ENCODE measurements at regions not wholly inside any gene's neighbourhood (a gene's known extent, or its start where the extent isn't known, plus 50 kb on each side); places are given as distances from the start of the nearest gene placed in this dataset.

DNA sequence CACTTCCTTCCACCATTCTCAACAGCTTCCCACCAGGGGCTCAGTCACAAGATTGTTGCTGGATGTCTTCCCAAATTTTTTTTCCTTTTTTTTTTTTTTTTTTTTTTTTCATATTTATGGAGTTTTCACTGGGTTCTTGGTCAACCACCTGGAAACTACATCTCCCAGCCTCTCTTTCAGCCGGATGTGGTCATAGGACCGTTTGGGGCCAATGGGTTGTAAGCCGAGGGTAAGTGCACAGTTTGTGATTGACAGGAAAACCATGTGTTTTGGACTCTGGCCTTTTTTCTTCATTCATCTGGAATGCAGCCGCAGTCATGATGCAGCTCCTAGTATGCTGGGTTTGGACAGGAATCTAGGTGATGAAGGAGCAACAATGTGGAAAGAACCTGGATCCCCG, 337.1 kb upstream of the FOXK1 start:
- FAIRE-seq: no peak
- in situ Hi-C loops (cut with HindIII; ENCODE audit: extremely low pct_ligation_motif_present, low pct_unique_long_range_greater_than_20kb) (no loop called here), intact Hi-C loops (cut with micrococcal nuclease; ENCODE audit: unreplicated experiment) (no loop called here)
- Histone ChIP-seq H3K36me3 (replicated peaks in 1 of 2; ENCODE audit: control insufficient read depth in 1 of 2, insufficient read depth in 2 of 2, low read length in 2 of 2) (no peaks in the 10 kb centered on the region), H3K4me3 (replicated peaks in 1 of 3; ENCODE audit: insufficient read depth in 1 of 3, low read depth in 2 of 3, low read length in 3 of 3) (no peak overlapping the region), H3K4me1 (ENCODE audit: insufficient read depth, low read length) (peaks cover 19% of the 10 kb centered on the region), H2AFZ (ENCODE audit: low read length) (no peak overlapping the region), H3K27me3 (ENCODE audit: control insufficient read depth in 1 of 2, insufficient read depth in 2 of 2, low read length in 2 of 2) (no peaks in the 10 kb centered on the region), H3K9me3 (ENCODE audit: low read length) (peaks cover 17% of the 10 kb centered on the region; the same call in 1 of the 2 replicates), H3K4me2 (ENCODE audit: low read depth, low read length) (no peak overlapping the region), H3K27ac (ENCODE audit: extremely low read length, insufficient read depth, low read length) (no peak overlapping the region), H4K20me1 (ENCODE audit: insufficient read depth, low read length) (no peaks in the 10 kb centered on the region), H3K79me2 (ENCODE audit: insufficient read depth, low read length) (no peaks in the 10 kb centered on the region), H3K9ac (ENCODE audit: insufficient read depth, low read depth, low read length) (no peak overlapping the region)
- peak; percentile 41 for DNase-seq (ENCODE audit: low spot score)
- ChIA-PET POLR2A (no interaction called here), CTCF (ENCODE audit: low intra/inter-chr PET ratio, low total read pairs) (no interaction called here)
- WGBS (ENCODE audit: low lambda C conversion rate): 20% methylated on average over 5 of the region's 5 CpGs
- no peak; the same call in 1 of the 3 replicates for ATAC-seq
- no TSS peak for BruUV-seq (replicated peaks)
- no peak for TF ChIP-seq FOXJ3 (CRISPR knock-in tag; IDR thresholded peaks at IDR 0.05; ENCODE audit: borderline replicate concordance)
- peak; percentile 87 for TF ChIP-seq THAP11 (CRISPR knock-in tag; IDR thresholded peaks at IDR 0.05)
- no peak for TF ChIP-seq RELA (CRISPR knock-in tag; IDR thresholded peaks at IDR 0.05)
- TF ChIP-seq, protein P1, sequence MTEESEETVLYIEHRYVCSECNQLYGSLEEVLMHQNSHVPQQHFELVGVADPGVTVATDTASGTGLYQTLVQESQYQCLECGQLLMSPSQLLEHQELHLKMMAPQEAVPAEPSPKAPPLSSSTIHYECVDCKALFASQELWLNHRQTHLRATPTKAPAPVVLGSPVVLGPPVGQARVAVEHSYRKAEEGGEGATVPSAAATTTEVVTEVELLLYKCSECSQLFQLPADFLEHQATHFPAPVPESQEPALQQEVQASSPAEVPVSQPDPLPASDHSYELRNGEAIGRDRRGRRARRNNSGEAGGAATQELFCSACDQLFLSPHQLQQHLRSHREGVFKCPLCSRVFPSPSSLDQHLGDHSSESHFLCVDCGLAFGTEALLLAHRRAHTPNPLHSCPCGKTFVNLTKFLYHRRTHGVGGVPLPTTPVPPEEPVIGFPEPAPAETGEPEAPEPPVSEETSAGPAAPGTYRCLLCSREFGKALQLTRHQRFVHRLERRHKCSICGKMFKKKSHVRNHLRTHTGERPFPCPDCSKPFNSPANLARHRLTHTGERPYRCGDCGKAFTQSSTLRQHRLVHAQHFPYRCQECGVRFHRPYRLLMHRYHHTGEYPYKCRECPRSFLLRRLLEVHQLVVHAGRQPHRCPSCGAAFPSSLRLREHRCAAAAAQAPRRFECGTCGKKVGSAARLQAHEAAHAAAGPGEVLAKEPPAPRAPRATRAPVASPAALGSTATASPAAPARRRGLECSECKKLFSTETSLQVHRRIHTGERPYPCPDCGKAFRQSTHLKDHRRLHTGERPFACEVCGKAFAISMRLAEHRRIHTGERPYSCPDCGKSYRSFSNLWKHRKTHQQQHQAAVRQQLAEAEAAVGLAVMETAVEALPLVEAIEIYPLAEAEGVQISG (CRISPR knock-in tag; IDR thresholded peaks at IDR 0.05): no peak
- no peak for TF ChIP-seq JUN (CRISPR knock-in tag; IDR thresholded peaks at IDR 0.05)
- peak; percentile 83; the same call in 1 of the 2 replicates for TF ChIP-seq SETDB1 (CRISPR knock-in tag; IDR thresholded peaks at IDR 0.05; ENCODE audit: borderline replicate concordance)
- TF ChIP-seq ZMAT3 (CRISPR knock-in tag; conservative IDR thresholded peaks at IDR 0.05): no peak
- TF ChIP-seq, protein P2, sequence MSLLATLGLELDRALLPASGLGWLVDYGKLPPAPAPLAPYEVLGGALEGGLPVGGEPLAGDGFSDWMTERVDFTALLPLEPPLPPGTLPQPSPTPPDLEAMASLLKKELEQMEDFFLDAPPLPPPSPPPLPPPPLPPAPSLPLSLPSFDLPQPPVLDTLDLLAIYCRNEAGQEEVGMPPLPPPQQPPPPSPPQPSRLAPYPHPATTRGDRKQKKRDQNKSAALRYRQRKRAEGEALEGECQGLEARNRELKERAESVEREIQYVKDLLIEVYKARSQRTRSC (CRISPR knock-in tag; IDR thresholded peaks at IDR 0.05; ENCODE audit: low read depth): no peak
- TF ChIP-seq GTF2F1 (IDR thresholded peaks at IDR 0.05; ENCODE audit: low read length): no peak
- TF ChIP-seq MZF1 (CRISPR knock-in tag; IDR thresholded peaks at IDR 0.05; ENCODE audit: borderline replicate concordance): no peak
- TF ChIP-seq, protein P3, sequence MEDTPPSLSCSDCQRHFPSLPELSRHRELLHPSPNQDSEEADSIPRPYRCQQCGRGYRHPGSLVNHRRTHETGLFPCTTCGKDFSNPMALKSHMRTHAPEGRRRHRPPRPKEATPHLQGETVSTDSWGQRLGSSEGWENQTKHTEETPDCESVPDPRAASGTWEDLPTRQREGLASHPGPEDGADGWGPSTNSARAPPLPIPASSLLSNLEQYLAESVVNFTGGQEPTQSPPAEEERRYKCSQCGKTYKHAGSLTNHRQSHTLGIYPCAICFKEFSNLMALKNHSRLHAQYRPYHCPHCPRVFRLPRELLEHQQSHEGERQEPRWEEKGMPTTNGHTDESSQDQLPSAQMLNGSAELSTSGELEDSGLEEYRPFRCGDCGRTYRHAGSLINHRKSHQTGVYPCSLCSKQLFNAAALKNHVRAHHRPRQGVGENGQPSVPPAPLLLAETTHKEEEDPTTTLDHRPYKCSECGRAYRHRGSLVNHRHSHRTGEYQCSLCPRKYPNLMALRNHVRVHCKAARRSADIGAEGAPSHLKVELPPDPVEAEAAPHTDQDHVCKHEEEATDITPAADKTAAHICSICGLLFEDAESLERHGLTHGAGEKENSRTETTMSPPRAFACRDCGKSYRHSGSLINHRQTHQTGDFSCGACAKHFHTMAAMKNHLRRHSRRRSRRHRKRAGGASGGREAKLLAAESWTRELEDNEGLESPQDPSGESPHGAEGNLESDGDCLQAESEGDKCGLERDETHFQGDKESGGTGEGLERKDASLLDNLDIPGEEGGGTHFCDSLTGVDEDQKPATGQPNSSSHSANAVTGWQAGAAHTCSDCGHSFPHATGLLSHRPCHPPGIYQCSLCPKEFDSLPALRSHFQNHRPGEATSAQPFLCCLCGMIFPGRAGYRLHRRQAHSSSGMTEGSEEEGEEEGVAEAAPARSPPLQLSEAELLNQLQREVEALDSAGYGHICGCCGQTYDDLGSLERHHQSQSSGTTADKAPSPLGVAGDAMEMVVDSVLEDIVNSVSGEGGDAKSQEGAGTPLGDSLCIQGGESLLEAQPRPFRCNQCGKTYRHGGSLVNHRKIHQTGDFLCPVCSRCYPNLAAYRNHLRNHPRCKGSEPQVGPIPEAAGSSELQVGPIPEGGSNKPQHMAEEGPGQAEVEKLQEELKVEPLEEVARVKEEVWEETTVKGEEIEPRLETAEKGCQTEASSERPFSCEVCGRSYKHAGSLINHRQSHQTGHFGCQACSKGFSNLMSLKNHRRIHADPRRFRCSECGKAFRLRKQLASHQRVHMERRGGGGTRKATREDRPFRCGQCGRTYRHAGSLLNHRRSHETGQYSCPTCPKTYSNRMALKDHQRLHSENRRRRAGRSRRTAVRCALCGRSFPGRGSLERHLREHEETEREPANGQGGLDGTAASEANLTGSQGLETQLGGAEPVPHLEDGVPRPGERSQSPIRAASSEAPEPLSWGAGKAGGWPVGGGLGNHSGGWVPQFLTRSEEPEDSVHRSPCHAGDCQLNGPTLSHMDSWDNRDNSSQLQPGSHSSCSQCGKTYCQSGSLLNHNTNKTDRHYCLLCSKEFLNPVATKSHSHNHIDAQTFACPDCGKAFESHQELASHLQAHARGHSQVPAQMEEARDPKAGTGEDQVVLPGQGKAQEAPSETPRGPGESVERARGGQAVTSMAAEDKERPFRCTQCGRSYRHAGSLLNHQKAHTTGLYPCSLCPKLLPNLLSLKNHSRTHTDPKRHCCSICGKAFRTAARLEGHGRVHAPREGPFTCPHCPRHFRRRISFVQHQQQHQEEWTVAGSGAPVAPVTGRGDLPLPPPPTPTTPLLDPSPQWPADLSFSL (CRISPR knock-in tag; IDR thresholded peaks at IDR 0.05): no peak
- TF ChIP-seq, protein P4, sequence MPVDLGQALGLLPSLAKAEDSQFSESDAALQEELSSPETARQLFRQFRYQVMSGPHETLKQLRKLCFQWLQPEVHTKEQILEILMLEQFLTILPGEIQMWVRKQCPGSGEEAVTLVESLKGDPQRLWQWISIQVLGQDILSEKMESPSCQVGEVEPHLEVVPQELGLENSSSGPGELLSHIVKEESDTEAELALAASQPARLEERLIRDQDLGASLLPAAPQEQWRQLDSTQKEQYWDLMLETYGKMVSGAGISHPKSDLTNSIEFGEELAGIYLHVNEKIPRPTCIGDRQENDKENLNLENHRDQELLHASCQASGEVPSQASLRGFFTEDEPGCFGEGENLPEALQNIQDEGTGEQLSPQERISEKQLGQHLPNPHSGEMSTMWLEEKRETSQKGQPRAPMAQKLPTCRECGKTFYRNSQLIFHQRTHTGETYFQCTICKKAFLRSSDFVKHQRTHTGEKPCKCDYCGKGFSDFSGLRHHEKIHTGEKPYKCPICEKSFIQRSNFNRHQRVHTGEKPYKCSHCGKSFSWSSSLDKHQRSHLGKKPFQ (CRISPR knock-in tag; IDR thresholded peaks at IDR 0.05; ENCODE audit: insufficient replicate concordance): no peak
- 0 out of 2 replicates have a peak, but pooled peaks have one; percentile 33 for TF ChIP-seq ZNF383 (CRISPR knock-in tag; IDR thresholded peaks at IDR 0.05; ENCODE audit: borderline replicate concordance)
- TF ChIP-seq ZNF232 (CRISPR knock-in tag; IDR thresholded peaks at IDR 0.05; ENCODE audit: borderline replicate concordance): no peak

Measured in HepG2 (cell line).